GM06990 (cell line): ENCODE measurements at regions not wholly inside any gene's neighbourhood (a gene's known extent, or its start where the extent isn't known, plus 50 kb on each side); places are given as distances from the start of the nearest gene placed in this dataset.

Experiments
- DNase-seq: peaks from one replicate; pipeline ENCODE4 v3.0.0-alpha.2; 2011; ENCODE audit not compliant: insufficient read length; ENCODE audit errors: extremely low read depth
- H3K27me3 ChIP-seq: replicated peaks from 2 replicates; pipeline ENCODE4 v1.6.0; 2011; ENCODE audit warnings: low read length; ENCODE audit not compliant: control insufficient read depth, insufficient read depth
- H3K36me3 ChIP-seq: 2 replicates; pipeline ENCODE4 v1.5.1; 2011; ENCODE audit warnings: low read length; ENCODE audit not compliant: control insufficient read depth, insufficient read depth
- H3K4me3 ChIP-seq: replicated peaks from 2 replicates; pipeline ENCODE4 v1.5.1; 2011; ENCODE audit warnings: low read depth, mild to moderate bottlenecking, control low read depth, low read length
- TF ChIP-seq, protein P1 (sequence below): IDR thresholded peaks from 2 replicates; pipeline ENCODE4 v1.5.1; 2011; ENCODE audit warnings: low read length, control low read depth, mild to moderate bottlenecking, inconsistent platforms; ENCODE audit not compliant: insufficient read depth, poor library complexity, severe bottlenecking

GRCh38 chr10:78471723-78472550 is 438.3 kb downstream of the RPS24 start:
- Histone ChIP-seq H3K36me3 (no peaks in the 10 kb centered on the region), H3K4me3 (no peak overlapping the region), H3K27me3 (no peaks in the 10 kb centered on the region; the same call in 1 of the 2 replicates)
- TF ChIP-seq, protein P1, sequence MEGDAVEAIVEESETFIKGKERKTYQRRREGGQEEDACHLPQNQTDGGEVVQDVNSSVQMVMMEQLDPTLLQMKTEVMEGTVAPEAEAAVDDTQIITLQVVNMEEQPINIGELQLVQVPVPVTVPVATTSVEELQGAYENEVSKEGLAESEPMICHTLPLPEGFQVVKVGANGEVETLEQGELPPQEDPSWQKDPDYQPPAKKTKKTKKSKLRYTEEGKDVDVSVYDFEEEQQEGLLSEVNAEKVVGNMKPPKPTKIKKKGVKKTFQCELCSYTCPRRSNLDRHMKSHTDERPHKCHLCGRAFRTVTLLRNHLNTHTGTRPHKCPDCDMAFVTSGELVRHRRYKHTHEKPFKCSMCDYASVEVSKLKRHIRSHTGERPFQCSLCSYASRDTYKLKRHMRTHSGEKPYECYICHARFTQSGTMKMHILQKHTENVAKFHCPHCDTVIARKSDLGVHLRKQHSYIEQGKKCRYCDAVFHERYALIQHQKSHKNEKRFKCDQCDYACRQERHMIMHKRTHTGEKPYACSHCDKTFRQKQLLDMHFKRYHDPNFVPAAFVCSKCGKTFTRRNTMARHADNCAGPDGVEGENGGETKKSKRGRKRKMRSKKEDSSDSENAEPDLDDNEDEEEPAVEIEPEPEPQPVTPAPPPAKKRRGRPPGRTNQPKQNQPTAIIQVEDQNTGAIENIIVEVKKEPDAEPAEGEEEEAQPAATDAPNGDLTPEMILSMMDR = no peak
- DNase-seq = no peak

GRCh38 chr10:78472551-78472890 is 438.9 kb downstream of the RPS24 start:
- no peak for DNase-seq
- Histone ChIP-seq H3K36me3 (no peaks in the 10 kb centered on the region), H3K27me3 (no peaks in the 10 kb centered on the region; the same call in 1 of the 2 replicates), H3K4me3 (no peak overlapping the region)
- TF ChIP-seq, protein P1 = no peak

DNA sequence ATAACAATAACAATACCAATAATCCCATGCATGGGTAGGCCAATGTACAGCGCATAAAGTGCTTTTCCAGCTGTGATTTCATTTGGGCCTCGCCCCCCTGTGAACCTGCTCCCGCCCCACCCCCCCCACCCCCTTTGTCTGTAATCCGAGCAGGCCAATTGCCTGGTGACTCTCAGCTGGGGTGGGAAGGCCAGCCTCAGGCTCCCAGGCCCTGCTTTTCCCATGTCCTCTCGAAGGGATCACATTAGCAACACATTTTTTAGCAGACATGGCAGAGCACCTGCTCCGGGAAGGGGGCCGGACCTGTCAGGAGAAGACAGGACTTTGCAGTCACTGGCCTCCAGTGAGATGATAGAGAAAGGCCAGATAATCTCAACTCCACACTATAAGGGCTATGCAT is 439.3 kb downstream of the RPS24 start:
- H3K27me3 ChIP-seq = no peaks in the 10 kb centered on the region; the same call in 1 of the 2 replicates
- H3K4me3 ChIP-seq = no peak overlapping the region
- no peaks in the 10 kb centered on the region for H3K36me3 ChIP-seq
- DNase-seq = no peak
- TF ChIP-seq, protein P1 = no peak

GRCh38 chr10:78474743-78475142 is 441.1 kb downstream of the RPS24 start:
- no peaks in the 10 kb centered on the region for H3K36me3 ChIP-seq
- TF ChIP-seq, protein P1 = no peak
- H3K27me3 ChIP-seq = no peaks in the 10 kb centered on the region; the same call in 1 of the 2 replicates
- DNase-seq = no peak
- H3K4me3 ChIP-seq = no peak overlapping the region

GRCh38 chr10:78475437-78475836 is 441.8 kb downstream of the RPS24 start:
- no peaks in the 10 kb centered on the region; the same call in 1 of the 2 replicates for H3K27me3 ChIP-seq
- H3K4me3 ChIP-seq = no peak overlapping the region
- TF ChIP-seq, protein P1 = no peak
- DNase-seq = no peak
- no peaks in the 10 kb centered on the region for H3K36me3 ChIP-seq
